H9 (cell line): ENCODE measurements at regions not wholly inside any gene's neighbourhood (a gene's known extent, or its start where the extent isn't known, plus 50 kb on each side); places are given as distances from the start of the nearest gene placed in this dataset.

Experiments
- DNase-seq: peaks from one replicate; pipeline ENCODE4 v3.0.0-alpha.2; 2017
- H2AFZ ChIP-seq: one replicate; pipeline ENCODE4 v1.6.1; 2013; ENCODE audit warnings: mild to moderate bottlenecking, low read length, control low read depth, moderate library complexity
- H2AK5ac ChIP-seq: 2 replicates; pipeline ENCODE4 v1.6.1; 2013; ENCODE audit warnings: low read length, control low read depth, mixed read lengths; ENCODE audit not compliant: insufficient read length
- H2BK120ac ChIP-seq: one replicate; pipeline ENCODE4 v1.6.1; 2013; ENCODE audit warnings: low read depth, mild to moderate bottlenecking, low read length, control low read depth, inconsistent platforms; ENCODE audit not compliant: poor library complexity, severe bottlenecking
- H2BK12ac ChIP-seq: 2 replicates; pipeline ENCODE4 v1.6.1; 2013; ENCODE audit warnings: low read length, control low read depth, mixed read lengths, low read depth; ENCODE audit not compliant: insufficient read length
- H2BK15ac ChIP-seq: 2 replicates; pipeline ENCODE4 v1.6.1; 2013; ENCODE audit warnings: low read depth, low read length, control low read depth
- H2BK20ac ChIP-seq: one replicate; pipeline ENCODE4 v1.6.1; 2013; ENCODE audit warnings: low read depth, mild to moderate bottlenecking, low read length, control low read depth, inconsistent platforms; ENCODE audit not compliant: poor library complexity, severe bottlenecking
- H2BK5ac ChIP-seq: 2 replicates; pipeline ENCODE4 v1.6.1; 2013; ENCODE audit warnings: low read length, control low read depth, mixed read lengths; ENCODE audit not compliant: insufficient read length
- H3K14ac ChIP-seq: 2 replicates; pipeline ENCODE4 v1.6.1; 2013; ENCODE audit warnings: low read length, control low read depth; ENCODE audit not compliant: insufficient read depth
- H3K18ac ChIP-seq: 2 replicates; pipeline ENCODE4 v1.6.1; 2013; ENCODE audit warnings: low read depth, mild to moderate bottlenecking, mixed read lengths, low read length, control low read depth; ENCODE audit not compliant: insufficient read length
- H3K23ac ChIP-seq: 2 replicates; pipeline ENCODE4 v1.6.1; 2013; ENCODE audit warnings: low read length, control low read depth, mixed read lengths, low read depth; ENCODE audit not compliant: insufficient read length
- H3K23me2 ChIP-seq: 2 replicates; pipeline ENCODE4 v1.6.1; 2013; ENCODE audit warnings: low read depth, mild to moderate bottlenecking, mixed read lengths, low read length, control low read depth; ENCODE audit not compliant: insufficient read length, poor library complexity, severe bottlenecking
- H3K27ac ChIP-seq: 2 replicates; pipeline ENCODE4 v1.5.1; 2013; ENCODE audit warnings: low read length, control low read depth, mixed read lengths, low read depth; ENCODE audit not compliant: insufficient read length
- H3K27me3 ChIP-seq: 2 replicates; pipeline ENCODE4 v1.6.1; 2013; ENCODE audit warnings: low read length, control low read depth, inconsistent platforms; ENCODE audit not compliant: insufficient read depth
- H3K4ac ChIP-seq: 2 replicates; pipeline ENCODE4 v1.6.1; 2013; ENCODE audit warnings: low read depth, mild to moderate bottlenecking, control low read depth, inconsistent platforms, low read length, moderate library complexity
- H3K4me1 ChIP-seq: 2 replicates; pipeline ENCODE4 v1.6.1; 2013; ENCODE audit warnings: low read length, control low read depth, inconsistent platforms; ENCODE audit not compliant: insufficient read depth
- H3K4me2 ChIP-seq: 2 replicates; pipeline ENCODE4 v1.6.1; 2013; ENCODE audit warnings: low read length, control low read depth, mixed read lengths; ENCODE audit not compliant: insufficient read length, insufficient read depth
- H3K56ac ChIP-seq: 2 replicates; pipeline ENCODE4 v1.6.1; 2013; ENCODE audit warnings: low read depth, mild to moderate bottlenecking, mixed read lengths, low read length, control low read depth; ENCODE audit not compliant: insufficient read length
- H3K79me1 ChIP-seq: 2 replicates; pipeline ENCODE4 v1.6.1; 2013; ENCODE audit warnings: low read depth, mild to moderate bottlenecking, moderate library complexity, low read length, control low read depth, inconsistent platforms; ENCODE audit not compliant: insufficient read depth, poor library complexity, severe bottlenecking
- H3K79me2 ChIP-seq: 2 replicates; pipeline ENCODE4 v1.6.1; 2013; ENCODE audit warnings: low read length, control low read depth, inconsistent platforms; ENCODE audit not compliant: insufficient read depth
- H3K9ac ChIP-seq: 2 replicates; pipeline ENCODE4 v1.6.1; 2013; ENCODE audit warnings: low read length, control low read depth, mixed read lengths; ENCODE audit not compliant: insufficient read length; ENCODE audit errors: extremely low read depth
- H3K9me3 ChIP-seq: one replicate; pipeline ENCODE4 v1.6.1; 2013; ENCODE audit warnings: low read depth, low read length, inconsistent platforms; ENCODE audit not compliant: control insufficient read depth
- H3T11ph ChIP-seq: one replicate; pipeline ENCODE4 v1.6.1; 2013; ENCODE audit warnings: mild to moderate bottlenecking, low read length, control low read depth, inconsistent platforms
- H4K20me1 ChIP-seq: one replicate; pipeline ENCODE4 v1.6.1; 2013; ENCODE audit not compliant: control insufficient read depth, insufficient read length, insufficient read depth
- H4K5ac ChIP-seq: 2 replicates; pipeline ENCODE4 v1.6.1; 2013; ENCODE audit warnings: low read depth, mild to moderate bottlenecking, mixed read lengths, low read length, control low read depth; ENCODE audit not compliant: insufficient read length
- H4K8ac ChIP-seq: replicated peaks from 2 replicates; pipeline ENCODE4 v1.6.1; 2013; ENCODE audit warnings: low read length, control low read depth, mixed read lengths, low read depth; ENCODE audit not compliant: insufficient read length
- H4K91ac ChIP-seq: 2 replicates; pipeline ENCODE4 v1.6.1; 2013; ENCODE audit warnings: low read depth, mild to moderate bottlenecking, moderate library complexity, mixed read lengths, low read length, control low read depth; ENCODE audit not compliant: insufficient read length
- H3K27ac Mint-ChIP-seq, 3 experiments: 2 replicates in 2 of 3; 3 replicates in 1 of 3; pipeline ENCODE4 v1.8.0; 2020 to 2021; ENCODE audit warnings: mixed read lengths in 3 of 3, mild to moderate bottlenecking in 1 of 3, moderate library complexity in 1 of 3
- H3K27me3 Mint-ChIP-seq: 2 replicates; pipeline ENCODE4 v1.8.0; 2021; ENCODE audit warnings: low read depth, mild to moderate bottlenecking, moderate library complexity, mixed read lengths
- H3K36me3 Mint-ChIP-seq, 3 experiments: 2 replicates in 2 of 3; 3 replicates in 1 of 3; pipeline ENCODE4 v1.8.0; 2020 to 2021; ENCODE audit warnings: low read depth in 3 of 3, mixed read lengths in 3 of 3; ENCODE audit not compliant: insufficient read depth in 1 of 3
- H3K4me1 Mint-ChIP-seq, 2 experiments: 2 replicates each; pipeline ENCODE4 v1.8.0; 2020; ENCODE audit warnings: mixed read lengths in 2 of 2
- H3K4me3 Mint-ChIP-seq, 2 experiments: 2 replicates in 1 of 2; 3 replicates in 1 of 2; pipeline ENCODE4 v1.8.0; 2020 to 2021; ENCODE audit warnings: mild to moderate bottlenecking in 2 of 2, mixed read lengths in 2 of 2, moderate library complexity in 1 of 2
- H3K9me3 Mint-ChIP-seq, 2 experiments: 2 replicates in 1 of 2; 3 replicates in 1 of 2; pipeline ENCODE4 v1.8.0; 2020; ENCODE audit warnings: mild to moderate bottlenecking in 2 of 2, mixed read lengths in 2 of 2, moderate library complexity in 1 of 2
- CTCF ChIP-seq: fragments of 200-600 bp; sonication (generic); conservative IDR thresholded peaks from 3 replicates; pipeline ENCODE4 v1.8.0; 2021; ENCODE audit warnings: antibody characterized with exemption, mild to moderate bottlenecking
- WGBS: extraction: QIAGEN DNeasy Blood & Tissue Kit; methylation state at CpG from one replicate; pipeline ENCODE4 v1.1.7; 2013; ENCODE audit warnings: missing lambda C conversion rate, low lambda C conversion rate, mixed read lengths; ENCODE audit not compliant: insufficient read length; ENCODE audit errors: extremely low coverage; 5-methylcytosine and 5-hydroxymethylcytosine counted together

- no peak overlapping the region for H3K9ac ChIP-seq
- no peaks in the 10 kb centered on the region for H3K79me1 ChIP-seq
- H3K23ac ChIP-seq = no peak overlapping the region
- no peak overlapping the region for H3T11ph ChIP-seq
- H3K4ac ChIP-seq = no peak overlapping the region
- no peak overlapping the region for H3K27ac ChIP-seq
- H2BK12ac ChIP-seq = no peak overlapping the region
- no peak overlapping the region for H3K18ac ChIP-seq
- no peak overlapping the region for H3K14ac ChIP-seq
- TF ChIP-seq CTCF = no peak
- H3K56ac ChIP-seq = no peak overlapping the region
- no peaks in the 10 kb centered on the region for H3K27me3 ChIP-seq
- no peak overlapping the region for H2AFZ ChIP-seq
- DNase-seq = no peak
- Mint-ChIP-seq H3K27ac (no peak overlapping the region), H3K9me3 (peaks cover 0 to 7% of the 10 kb centered on the region in 2 experiments; a peak in 1 of 5 replicates), H3K27me3 (peaks cover 14% of the 10 kb centered on the region), H3K4me1 (peaks cover 12 to 21% of the 10 kb centered on the region in 2 experiments), H3K36me3 (no peaks in the 10 kb centered on the region), H3K4me3 (no peak overlapping the region; a peak in 1 of 5 replicates)
- no peak overlapping the region for H2BK5ac ChIP-seq
- no peaks in the 10 kb centered on the region for H3K23me2 ChIP-seq
- no peaks in the 10 kb centered on the region for H3K79me2 ChIP-seq
- no peak overlapping the region for H4K5ac ChIP-seq
- no peaks in the 10 kb centered on the region for H3K9me3 ChIP-seq
- H2BK15ac ChIP-seq = no peak overlapping the region
- no peak overlapping the region for H2BK20ac ChIP-seq
- H2AK5ac ChIP-seq = no peak overlapping the region
- no peaks in the 10 kb centered on the region; the same call in 1 of the 2 replicates for H3K4me1 ChIP-seq
- H2BK120ac ChIP-seq = no peak overlapping the region
- no peaks in the 10 kb centered on the region for H4K20me1 ChIP-seq
- H4K8ac ChIP-seq = no peak overlapping the region
- no CpG with 5 or more reads among the region's 7 CpGs for WGBS
- no peak overlapping the region for H4K91ac ChIP-seq
- no peak overlapping the region for H3K4me2 ChIP-seq
Observed at GRCh38 chr16:86768999-86769398, 190.7 kb downstream of the FOXL1 start.
